Right ventricle myocardium inferior (tissue), 1 donor: ENCODE measurements at regions not wholly inside any gene's neighbourhood (a gene's known extent, or its start where the extent isn't known, plus 50 kb on each side); places are given as distances from the start of the nearest gene placed in this dataset.
"Not testable (repeated sequence)": the region's sequence is repeated elsewhere in the genome, so short reads cannot be mapped to it uniquely, and the experiment has no call there.

Experiments used
- ATAC-seq: fragments of 200-7000 bp; cut with Tn5 transposase; one replicate; pipeline ENCODE4 v1.9.1; 2020; ENCODE audit warnings: mild to moderate bottlenecking, moderate library complexity
- DNase-seq: peaks from one replicate; pipeline ENCODE4 v3.0.0; 2021; ENCODE audit errors: missing footprints
- intact Hi-C: fragments of 100-400 bp; cut with DNase I; formaldehyde crosslinking; loops from one replicate; pipeline ENCODE4 v1.11.0; 2022
- donor health status: DM: no; HTN: yes; CAD: no; lungs with severe emphysema.

GRCh38 chr1:222906271-222906739 is 91.5 kb downstream of the DISP1 start:
- ATAC-seq, DNase-seq, intact Hi-C loops: not testable (repeated sequence)

- intact Hi-C loops: no loop called here
- ATAC-seq (peak; percentile 72), DNase-seq (peak; percentile 56)
Observed at GRCh38 chr1:222909586-222909985, 94.7 kb downstream of the DISP1 start.

- ATAC-seq (no peak), DNase-seq (no peak)
- intact Hi-C loops: loop anchor here (1.0 kb wide), 1 partner anchor 9 kb away; no protein-coding TSS in a partner anchor
Observed at GRCh38 chr1:222910699-222911098, 95.9 kb downstream of the DISP1 start.

GRCh38 chr1:222911866-222912265 is 97.0 kb downstream of the DISP1 start:
- ATAC-seq: no peak
- intact Hi-C loops: no loop called here
- DNase-seq: no peak

- ATAC-seq: no peak
- intact Hi-C loops: no loop called here
- DNase-seq: no peak
Observed at GRCh38 chr1:222912730-222913129, 97.9 kb downstream of the DISP1 start.

- ATAC-seq: peak; percentile 76
- intact Hi-C loops: no loop called here
- no peak for DNase-seq
Observed at GRCh38 chr1:222914861-222915632, 100.2 kb downstream of the DISP1 start.

GRCh38 chr1:222916100-222916499 is 101.3 kb downstream of the DISP1 start:
- intact Hi-C loops: no loop called here
- ATAC-seq (no peak), DNase-seq (no peak)

- ATAC-seq (no peak), DNase-seq (no peak)
- intact Hi-C loops: no loop called here
Observed at GRCh38 chr1:222918801-222919477, 104.1 kb downstream of the DISP1 start.

- ATAC-seq: no peak
- intact Hi-C loops: no loop called here
Observed at GRCh38 chr1:222919478-222919865, 104.6 kb downstream of the DISP1 start.

GRCh38 chr1:222920169-222920568 is 105.3 kb downstream of the DISP1 start:
- intact Hi-C loops: loop anchor here (10.0 kb wide), 1 partner anchor 105 kb away; the partner anchor contains the start of gene DISP1
- ATAC-seq (no peak), DNase-seq (no peak)

More at GRCh38 chr1:222919478-222919865, 104.6 kb downstream of the DISP1 start:
- DNase-seq: no peak

- no peak for DNase-seq
- intact Hi-C loops: loop anchor here (10.0 kb wide), 1 partner anchor 107 kb away; the partner anchor contains the start of gene DISP1
- ATAC-seq: no peak
Observed at GRCh38 chr1:222921945-222922344, 107.1 kb downstream of the DISP1 start.

GRCh38 chr1:222923506-222923905 is 108.7 kb downstream of the DISP1 start:
- ATAC-seq (no peak), DNase-seq (no peak)
- intact Hi-C loops: loop anchor here (10.0 kb wide), 1 partner anchor 109 kb away; the partner anchor contains the start of gene DISP1

GRCh38 chr1:222924136-222924706 is 109.4 kb downstream of the DISP1 start:
- intact Hi-C loops: loop anchor here (10.0 kb wide), 1 partner anchor 109 kb away; the partner anchor contains the start of gene DISP1
- DNase-seq (no peak), ATAC-seq (no peak)

GRCh38 chr1:222926566-222926965 is 111.7 kb downstream of the DISP1 start:
- no peak for DNase-seq
- peak; percentile 26 for ATAC-seq
- intact Hi-C loops: loop anchor here (10.0 kb wide), 1 partner anchor 112 kb away; the partner anchor contains the start of gene DISP1

- no peak for ATAC-seq
- no peak for DNase-seq
- intact Hi-C loops: loop anchor here (10.0 kb wide), 1 partner anchor 112 kb away; the partner anchor contains the start of gene DISP1
Observed at GRCh38 chr1:222927031-222927430, 112.2 kb downstream of the DISP1 start.

GRCh38 chr1:222928212-222928611 is 113.4 kb downstream of the DISP1 start:
- intact Hi-C loops: loop anchor here (2.0 to 10.0 kb wide), 2 partner anchors 113 to 147 kb away; partner anchors contain the start of gene DISP1
- peak; percentile 77 for DNase-seq
- ATAC-seq: peak; percentile 96

- intact Hi-C loops: loop anchor here (5.0 kb wide), 1 partner anchor 33 kb away; no protein-coding TSS in a partner anchor
- ATAC-seq: no peak
Observed at GRCh38 chr1:222930070-222930469, 115.2 kb downstream of the DISP1 start.

GRCh38 chr1:222931023-222931422 is 116.2 kb downstream of the DISP1 start:
- DNase-seq (no peak), ATAC-seq (no peak)
- intact Hi-C loops: loop anchor here (5.0 kb wide), 1 partner anchor 34 kb away; no protein-coding TSS in a partner anchor

More at GRCh38 chr1:222930070-222930469, 115.2 kb downstream of the DISP1 start:
- no peak for DNase-seq

- intact Hi-C loops: loop anchor here (5.0 kb wide), 1 partner anchor 36 kb away; no protein-coding TSS in a partner anchor
- DNase-seq (no peak), ATAC-seq (no peak)
Observed at GRCh38 chr1:222933273-222933672, 118.4 kb downstream of the DISP1 start.
